DMS 273 (cell line): ENCODE measurements at regions not wholly inside any gene's neighbourhood (a gene's known extent, or its start where the extent isn't known, plus 50 kb on each side); places are given as distances from the start of the nearest gene placed in this dataset.
A peak's percentile ranks its signal among the peaks of the same experiment; 100 is the strongest.

Experiments used
- DNase-seq: peaks from one replicate; lab custom pipeline; 2025; ENCODE audit not compliant: unreplicated experiment; lab: John Stamatoyannopoulos, UW

- DNase-seq, result no peak
These were observed 612.3 kb upstream of the SLITRK5 start for GRCh38 chr13:87058786-87059329.

GRCh38 chr13:87078947-87079795 is 592.0 kb upstream of the SLITRK5 start:
- no peak for DNase-seq

- no peak for DNase-seq
These were observed 590.9 kb upstream of the SLITRK5 start for GRCh38 chr13:87080100-87080779.

GRCh38 chr13:87084192-87084591 is 587.0 kb upstream of the SLITRK5 start:
- DNase-seq, result no peak

- no peak for DNase-seq
These were observed 583.4 kb upstream of the SLITRK5 start for GRCh38 chr13:87087741-87088140.

GRCh38 chr13:87089391-87089790 is 581.8 kb upstream of the SLITRK5 start:
- DNase-seq, result no peak

- DNase-seq, result no peak
These were observed 577.8 kb upstream of the SLITRK5 start for GRCh38 chr13:87093399-87093798.

- DNase-seq, result no peak
These were observed 576.5 kb upstream of the SLITRK5 start for GRCh38 chr13:87094646-87095045.

- DNase-seq, result no peak
These were observed 570.7 kb upstream of the SLITRK5 start for GRCh38 chr13:87100431-87100830.

GRCh38 chr13:87107651-87108050 is 563.5 kb upstream of the SLITRK5 start:
- no peak for DNase-seq

GRCh38 chr13:87120476-87120875 is 550.7 kb upstream of the SLITRK5 start:
- DNase-seq, result no peak

- DNase-seq, result no peak
These were observed 548.6 kb upstream of the SLITRK5 start for GRCh38 chr13:87122551-87122950.

- DNase-seq, result peak; percentile 0
These were observed 547.0 kb upstream of the SLITRK5 start for GRCh38 chr13:87123987-87124784.

GRCh38 chr13:87124785-87125074 is 546.4 kb upstream of the SLITRK5 start:
- DNase-seq, result no peak

GRCh38 chr13:87128036-87128435 is 543.1 kb upstream of the SLITRK5 start:
- DNase-seq, result no peak

GRCh38 chr13:87128491-87128890 is 542.7 kb upstream of the SLITRK5 start:
- DNase-seq, result no peak

- DNase-seq, result no peak
These were observed 541.4 kb upstream of the SLITRK5 start for GRCh38 chr13:87129602-87130300.

- no peak for DNase-seq
These were observed 540.7 kb upstream of the SLITRK5 start for GRCh38 chr13:87130423-87130822.

GRCh38 chr13:87131611-87132010 is 539.6 kb upstream of the SLITRK5 start:
- no peak for DNase-seq

GRCh38 chr13:87138866-87139265 is 532.3 kb upstream of the SLITRK5 start:
- DNase-seq, result no peak

GRCh38 chr13:87147076-87147475 is 524.1 kb upstream of the SLITRK5 start:
- DNase-seq, result no peak
